ENCODE measurements at regions not wholly inside any gene's neighbourhood (a gene's known extent, or its start where the extent isn't known, plus 50 kb on each side); places are given as distances from the start of the nearest gene placed in this dataset.

DNA sequence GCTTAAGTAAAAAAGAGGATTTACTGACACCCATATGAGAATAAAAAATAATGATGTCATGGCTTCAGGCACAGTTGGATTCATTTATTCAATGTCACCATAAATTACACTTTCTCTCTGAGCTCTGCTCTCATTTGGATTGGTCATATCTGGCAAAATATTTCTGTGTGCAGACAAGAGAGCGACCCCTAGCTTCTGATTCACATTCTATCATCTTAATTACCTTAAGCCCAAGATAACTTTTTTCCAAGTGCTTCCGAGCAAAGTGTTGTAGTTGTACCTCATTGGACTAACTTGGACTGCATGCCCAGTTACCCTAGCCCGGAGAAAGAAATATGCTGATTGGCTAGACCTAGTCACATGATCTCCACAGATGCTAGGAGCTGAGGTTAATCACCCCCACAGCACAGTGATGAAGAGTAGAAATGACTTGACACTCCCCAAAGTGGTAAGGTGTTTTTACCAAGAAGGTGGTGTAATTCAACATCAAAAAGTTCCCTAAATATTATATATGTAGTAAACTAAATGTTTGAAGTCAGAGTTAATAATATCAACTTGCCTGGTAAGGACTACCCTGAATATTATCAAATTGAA is 552.2 kb upstream of the SUCLG2 start:
- ATAC-seq (ENCODE audit: low read depth) (no peak), DNase-seq (no peak)
- CTCF ChIA-PET, result no interaction called here
- peaks cover 6% of the 10 kb centered on the region for H3K9me3 Mint-ChIP-seq
- H3K27ac Mint-ChIP-seq, result no peak overlapping the region
- no peak for TF ChIP-seq CTCF (IDR thresholded peaks at IDR 0.05)
- H3K4me1 Mint-ChIP-seq, result no peaks in the 10 kb centered on the region
- POLR2A ChIA-PET, result no interaction called here
- H3K4me3 Mint-ChIP-seq, result no peak overlapping the region
- H3K27me3 Mint-ChIP-seq, result no peaks in the 10 kb centered on the region
- intact Hi-C loops (cut with micrococcal nuclease), result no loop called here
- H3K36me3 Mint-ChIP-seq (ENCODE audit: low read depth), result no peaks in the 10 kb centered on the region

GRCh38 chr3:68186733-68187132 is 532.3 kb upstream of the SUCLG2 start:
- Mint-ChIP-seq H3K4me1 (no peaks in the 10 kb centered on the region), H3K36me3 (ENCODE audit: low read depth) (no peaks in the 10 kb centered on the region), H3K27me3 (no peaks in the 10 kb centered on the region), H3K9me3 (no peaks in the 10 kb centered on the region), H3K4me3 (no peak overlapping the region), H3K27ac (no peak overlapping the region)
- CTCF ChIA-PET, result no interaction called here
- intact Hi-C loops (cut with micrococcal nuclease), result no loop called here
- no peak for TF ChIP-seq CTCF (IDR thresholded peaks at IDR 0.05)
- DNase-seq, result no peak
- POLR2A ChIA-PET, result no interaction called here
- no peak for ATAC-seq (ENCODE audit: low read depth)

- Mint-ChIP-seq H3K27ac (no peak overlapping the region), H3K27me3 (no peaks in the 10 kb centered on the region), H3K4me1 (no peaks in the 10 kb centered on the region), H3K36me3 (ENCODE audit: low read depth) (no peaks in the 10 kb centered on the region), H3K9me3 (peaks cover 25% of the 10 kb centered on the region), H3K4me3 (no peak overlapping the region)
- no peak for TF ChIP-seq CTCF (IDR thresholded peaks at IDR 0.05)
- ChIA-PET POLR2A (no interaction called here), CTCF (no interaction called here)
- no peak for DNase-seq
- ATAC-seq (ENCODE audit: low read depth), result no peak
- intact Hi-C loops (cut with micrococcal nuclease), result no loop called here
These were observed 522.2 kb upstream of the SUCLG2 start for GRCh38 chr3:68176600-68176999.

GRCh38 chr3:68173012-68173634 is 518.7 kb upstream of the SUCLG2 start:
- no peak for ATAC-seq (ENCODE audit: low read depth)
- DNase-seq, result no peak
- Mint-ChIP-seq H3K27me3 (no peaks in the 10 kb centered on the region), H3K27ac (no peak overlapping the region), H3K36me3 (ENCODE audit: low read depth) (no peaks in the 10 kb centered on the region), H3K9me3 (peaks cover 33% of the 10 kb centered on the region), H3K4me3 (no peak overlapping the region), H3K4me1 (no peaks in the 10 kb centered on the region)
- POLR2A ChIA-PET, result no interaction called here
- no peak for TF ChIP-seq CTCF (IDR thresholded peaks at IDR 0.05)
- intact Hi-C loops (cut with micrococcal nuclease), result no loop called here
- CTCF ChIA-PET, result no interaction called here

GRCh38 chr3:68172039-68172438 is 517.6 kb upstream of the SUCLG2 start:
- Mint-ChIP-seq H3K27me3 (no peaks in the 10 kb centered on the region), H3K36me3 (ENCODE audit: low read depth) (no peaks in the 10 kb centered on the region), H3K4me3 (no peak overlapping the region), H3K4me1 (no peaks in the 10 kb centered on the region), H3K9me3 (peaks cover 33% of the 10 kb centered on the region), H3K27ac (no peak overlapping the region)
- ATAC-seq (ENCODE audit: low read depth) (no peak), DNase-seq (no peak)
- ChIA-PET POLR2A (no interaction called here), CTCF (no interaction called here)
- intact Hi-C loops (cut with micrococcal nuclease), result no loop called here
- no peak for TF ChIP-seq CTCF (IDR thresholded peaks at IDR 0.05)
